ENCODE measurements at regions not wholly inside any gene's neighbourhood (a gene's known extent, or its start where the extent isn't known, plus 50 kb on each side); places are given as distances from the start of the nearest gene placed in this dataset.

GRCh38 chr5:36523450-36523849, 83.0 kb upstream of the SLC1A3 start:
- no peak for TF ChIP-seq CTCF (IDR thresholded peaks at IDR 0.05)
- no peak for TF ChIP-seq POLR2AphosphoS5 (IDR thresholded peaks at IDR 0.05)
- TF ChIP-seq POLR2A (IDR thresholded peaks at IDR 0.05): no peak
